Thyroid gland (tissue), 4 donors: ENCODE measurements at regions not wholly inside any gene's neighbourhood (a gene's known extent, or its start where the extent isn't known, plus 50 kb on each side); places are given as distances from the start of the nearest gene placed in this dataset.

Source experiments
- CTCF ChIP-seq, 6 experiments: fragments of 200-600 bp in 3 of 6; fragments of 450-650 bp in 3 of 6; sonication (generic) in 3 of 6; IDR thresholded peaks; one replicate each; pipeline ENCODE4 v1.5.1; 2016 to 2019; ENCODE audit warnings: antibody characterized with exemption in 6 of 6, mild to moderate bottlenecking in 2 of 6, inconsistent platforms in 1 of 6, moderate library complexity in 1 of 6
- POLR2A ChIP-seq, 2 donors: fragments of 450-650 bp; IDR thresholded peaks; one replicate each; pipeline ENCODE4 v1.6.1; 2017; ENCODE audit warnings: antibody characterized with exemption in 2 of 2, mild to moderate bottlenecking in 2 of 2, moderate library complexity in 1 of 2

GRCh38 chr1:48062353-48062752, 65.2 kb upstream of the TRABD2B start:
- TF ChIP-seq CTCF (IDR thresholded peaks at IDR 0.05): no peak
- no peak for TF ChIP-seq POLR2A (IDR thresholded peaks at IDR 0.05)
